ENCODE measurements at regions not wholly inside any gene's neighbourhood (a gene's known extent, or its start where the extent isn't known, plus 50 kb on each side); places are given as distances from the start of the nearest gene placed in this dataset.

DNA sequence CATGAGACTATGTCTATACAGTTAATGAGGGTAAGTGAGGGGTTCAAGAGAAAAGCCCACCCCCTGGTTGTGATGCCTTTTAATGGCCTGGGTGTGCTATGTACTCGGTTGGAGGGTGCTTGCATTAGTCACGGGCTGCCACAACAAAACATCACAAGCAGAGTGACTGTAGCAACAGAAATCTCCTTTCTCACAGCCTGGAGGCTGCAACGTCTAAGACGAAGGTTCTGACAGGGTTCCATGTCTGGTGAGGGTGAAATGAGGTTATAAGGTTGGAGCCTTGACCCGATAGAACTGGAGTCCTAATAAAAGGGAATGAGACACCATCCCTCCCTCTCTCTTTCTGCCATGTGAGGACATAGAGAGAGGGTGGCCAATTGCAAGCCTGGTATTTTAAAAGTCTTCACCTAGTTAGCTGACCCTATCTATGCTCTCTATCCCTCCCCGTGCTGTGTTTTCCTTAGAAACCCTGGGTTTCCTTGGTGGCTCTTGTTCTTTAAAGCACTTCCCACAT, 126.0 kb upstream of the GDF10 start:
- DNase-seq, result no peak

DNA sequence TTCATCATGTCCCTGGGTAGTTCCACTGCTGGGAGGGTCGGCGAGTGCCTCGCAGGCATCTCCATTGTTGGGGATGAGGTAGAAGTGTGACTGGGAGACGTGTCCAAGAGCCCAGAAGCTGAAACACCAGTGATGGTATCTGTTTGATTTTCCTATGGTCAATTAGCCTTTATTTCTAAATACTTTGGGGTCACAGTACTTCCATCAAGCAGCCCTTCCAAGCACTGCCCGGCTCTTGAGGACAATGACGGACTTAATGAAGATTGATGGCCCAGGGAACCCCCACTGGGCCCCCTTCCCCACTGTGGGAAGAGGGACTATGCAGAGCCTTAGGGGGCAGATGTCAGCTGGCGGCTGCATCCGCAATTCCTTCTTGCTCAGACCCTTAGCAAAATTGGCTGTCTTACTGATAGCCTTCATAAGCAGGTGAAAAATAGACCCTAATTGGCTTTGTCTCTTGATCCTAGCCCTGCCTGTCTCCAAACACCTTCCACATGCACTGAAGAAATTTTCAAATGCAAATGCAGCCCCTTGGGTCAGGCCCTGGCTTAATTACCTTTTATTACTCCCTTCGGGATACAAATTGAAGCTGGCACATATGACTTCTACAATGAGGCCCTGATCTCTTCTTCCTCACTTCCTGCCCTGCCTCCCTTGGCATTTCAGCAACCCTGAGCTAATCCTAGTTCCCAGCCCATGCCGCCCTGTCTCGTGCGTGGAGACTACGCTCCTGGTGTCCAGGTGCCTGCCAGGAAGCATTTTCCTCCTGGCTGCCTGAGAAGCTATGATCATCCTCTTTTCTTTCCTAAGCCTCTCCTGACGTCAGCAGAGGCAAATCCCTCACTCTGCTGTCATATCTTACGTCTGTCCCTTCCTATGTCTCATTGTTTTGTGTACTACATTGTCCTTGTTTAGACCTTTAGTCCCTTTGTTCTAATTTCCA, 124.5 kb upstream of the GDF10 start:
- no peak for DNase-seq

DNA sequence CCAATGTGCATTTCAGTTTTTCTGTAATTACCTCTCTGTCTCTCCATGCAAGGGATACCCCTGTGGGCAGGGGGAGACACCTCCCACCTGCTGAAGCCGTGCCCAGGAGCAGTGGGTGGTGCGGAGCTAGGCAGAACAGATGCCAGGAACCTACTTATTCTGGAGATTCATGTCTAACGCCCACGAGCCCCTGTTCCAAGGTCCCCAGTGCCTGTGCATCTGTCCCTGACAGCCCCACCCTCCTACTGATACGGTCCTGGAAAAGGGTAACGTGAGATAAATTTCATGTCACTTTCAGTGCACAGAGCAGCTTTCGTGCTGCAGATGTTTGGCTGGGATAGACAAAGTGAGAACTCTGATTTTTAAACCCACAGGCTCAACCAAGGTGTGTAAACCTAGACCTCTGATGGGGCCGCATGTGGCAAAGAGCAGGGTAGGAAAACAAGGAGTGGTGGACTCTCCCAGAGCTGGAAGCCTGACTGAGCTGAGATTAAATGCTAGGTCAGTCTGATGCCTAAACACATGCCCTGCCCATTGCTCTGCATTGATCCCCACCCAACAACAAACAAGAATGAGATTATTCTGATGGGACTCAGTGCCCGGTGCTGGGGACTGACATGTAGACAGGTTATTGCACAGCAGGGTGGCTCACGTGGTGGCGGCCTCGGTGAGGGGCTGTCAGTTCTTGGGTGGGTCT, 123.6 kb upstream of the GDF10 start:
- no peak for DNase-seq

DNA sequence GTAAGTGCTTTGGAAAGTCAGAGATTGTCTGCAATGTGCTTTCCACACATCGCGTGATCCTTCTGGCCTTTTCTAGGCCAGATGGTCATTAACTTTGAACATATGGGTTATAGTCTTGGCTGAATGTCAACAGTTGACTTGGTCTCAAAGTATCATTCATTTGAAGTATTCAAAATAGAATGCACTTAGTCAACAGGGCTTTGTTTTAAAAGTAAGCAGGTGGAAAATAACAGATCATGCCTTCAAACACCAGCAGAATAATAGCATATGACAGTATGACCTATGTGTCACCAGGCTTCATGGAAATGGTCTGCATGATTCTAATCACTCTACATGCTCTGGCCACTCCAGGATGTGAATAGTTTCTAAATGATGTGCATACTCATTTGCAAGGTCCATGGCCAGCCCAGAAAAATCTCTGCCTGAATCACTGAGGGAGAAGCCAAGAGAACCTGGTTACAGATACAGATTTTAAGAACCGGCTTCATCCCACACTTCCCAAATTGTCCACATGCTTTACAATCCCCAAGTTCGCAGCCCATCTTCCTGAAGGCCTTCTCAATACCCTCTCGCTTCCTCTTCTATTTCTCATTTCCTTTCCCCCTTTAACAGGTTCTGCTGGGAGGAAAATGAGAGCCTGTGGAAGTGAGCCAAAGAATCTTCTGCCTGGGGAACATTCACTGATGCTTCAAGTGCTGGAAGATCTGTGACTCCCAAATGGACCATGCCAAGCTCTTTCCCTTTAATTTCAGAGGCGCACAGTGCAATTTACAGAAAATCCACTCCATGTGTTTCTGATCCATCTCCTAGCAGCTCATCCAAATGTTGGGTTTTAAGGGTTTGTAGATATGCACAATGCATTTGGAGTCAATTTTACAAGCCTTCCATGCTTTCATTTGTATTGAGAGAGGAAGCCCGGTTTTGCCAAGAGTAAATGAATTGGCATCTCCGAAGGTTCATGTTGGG, 122.8 kb upstream of the GDF10 start:
- no peak for DNase-seq

DNA sequence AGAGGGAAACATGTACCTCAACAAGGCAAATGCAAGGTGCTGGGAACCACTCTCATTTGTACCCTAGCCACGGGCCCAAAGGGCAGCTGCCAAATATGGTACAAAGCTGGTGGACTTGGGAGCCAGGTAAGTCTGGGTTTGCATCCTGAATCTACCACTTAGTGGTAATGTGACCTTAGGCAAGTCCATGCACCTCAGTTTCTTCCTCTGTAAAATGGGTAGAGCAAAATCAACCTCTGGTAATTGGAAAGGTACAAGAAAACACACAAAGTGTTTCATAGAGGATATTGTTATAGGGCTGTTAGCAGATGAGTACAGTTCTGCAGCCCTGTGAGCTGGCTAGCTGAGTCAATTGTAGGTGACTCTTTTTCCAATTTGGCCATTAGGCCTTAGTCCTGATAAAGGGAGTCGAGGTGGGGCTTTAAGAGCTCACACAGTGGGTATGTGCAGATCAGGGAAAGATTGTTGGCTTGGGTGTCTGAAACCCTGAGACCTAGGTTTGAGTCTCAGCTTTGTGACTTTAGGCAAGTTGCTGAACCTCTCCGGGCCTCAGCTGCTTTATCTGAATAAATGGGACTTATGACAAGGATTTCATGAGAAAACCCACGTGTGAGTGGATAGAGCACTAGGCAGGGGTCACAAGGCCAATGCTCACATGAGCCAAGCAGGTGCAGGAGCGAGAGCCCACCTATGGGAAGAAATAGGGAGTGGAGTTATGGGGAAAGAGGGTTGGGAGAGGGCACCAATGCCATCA, 121.3 kb upstream of the GDF10 start:
- DNase-seq, result no peak

DNA sequence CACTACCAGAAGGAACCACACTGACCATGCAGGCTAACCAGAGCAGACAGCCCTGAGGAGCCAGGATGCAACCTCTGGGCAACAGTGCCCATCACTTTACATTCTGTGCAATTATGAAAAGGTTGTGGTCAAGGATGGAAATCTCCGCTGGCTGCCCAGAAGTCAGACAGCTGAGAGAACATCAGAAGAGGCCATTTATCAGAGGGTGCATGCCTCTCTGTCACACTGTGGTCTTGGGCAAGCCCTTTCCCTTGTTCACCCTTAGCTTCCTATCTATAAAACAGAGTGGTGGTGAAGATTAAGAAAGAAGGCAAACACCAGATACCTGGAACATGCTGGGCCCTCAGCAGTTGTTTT, 120.7 kb upstream of the GDF10 start:
- DNase-seq, result no peak

DNA sequence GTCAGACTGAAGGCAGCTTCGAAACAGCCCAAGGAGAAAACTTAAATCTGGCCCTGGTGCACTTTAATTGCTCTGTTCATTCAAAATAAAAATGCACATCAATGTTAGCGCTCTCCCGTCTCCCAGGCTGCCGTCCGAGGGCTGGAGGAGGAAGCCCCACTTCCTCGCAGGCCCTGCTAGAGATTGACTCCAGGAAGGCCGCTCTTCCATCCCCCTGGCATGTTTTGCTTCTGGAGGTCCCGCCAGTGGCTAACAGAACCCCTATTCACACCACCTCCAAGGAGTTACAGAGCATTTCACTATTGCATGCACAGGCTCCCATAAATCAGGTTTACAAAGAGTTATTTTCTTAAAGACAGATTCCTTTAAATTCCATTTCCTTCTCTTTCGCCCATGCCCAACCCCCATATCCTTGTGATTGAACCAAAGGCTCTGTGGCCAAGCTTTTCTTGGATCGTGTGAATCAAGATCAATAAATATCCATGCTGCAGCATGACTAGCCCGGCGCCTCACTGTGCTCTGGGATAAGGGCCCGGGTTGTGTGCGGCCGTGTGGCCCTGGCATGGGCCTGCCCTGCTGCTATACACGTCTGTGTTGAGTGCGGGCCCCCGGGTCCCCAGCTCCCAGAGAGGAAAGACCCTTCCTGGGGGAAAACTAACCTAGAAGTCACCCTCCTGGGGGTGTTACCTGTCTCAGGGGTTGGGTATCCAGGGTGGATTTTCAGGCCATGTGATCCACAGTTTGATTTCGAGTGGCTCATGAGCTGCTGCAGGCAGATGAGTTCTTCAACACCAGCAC, 118.7 kb upstream of the GDF10 start:
- DNase-seq, result no peak

DNA sequence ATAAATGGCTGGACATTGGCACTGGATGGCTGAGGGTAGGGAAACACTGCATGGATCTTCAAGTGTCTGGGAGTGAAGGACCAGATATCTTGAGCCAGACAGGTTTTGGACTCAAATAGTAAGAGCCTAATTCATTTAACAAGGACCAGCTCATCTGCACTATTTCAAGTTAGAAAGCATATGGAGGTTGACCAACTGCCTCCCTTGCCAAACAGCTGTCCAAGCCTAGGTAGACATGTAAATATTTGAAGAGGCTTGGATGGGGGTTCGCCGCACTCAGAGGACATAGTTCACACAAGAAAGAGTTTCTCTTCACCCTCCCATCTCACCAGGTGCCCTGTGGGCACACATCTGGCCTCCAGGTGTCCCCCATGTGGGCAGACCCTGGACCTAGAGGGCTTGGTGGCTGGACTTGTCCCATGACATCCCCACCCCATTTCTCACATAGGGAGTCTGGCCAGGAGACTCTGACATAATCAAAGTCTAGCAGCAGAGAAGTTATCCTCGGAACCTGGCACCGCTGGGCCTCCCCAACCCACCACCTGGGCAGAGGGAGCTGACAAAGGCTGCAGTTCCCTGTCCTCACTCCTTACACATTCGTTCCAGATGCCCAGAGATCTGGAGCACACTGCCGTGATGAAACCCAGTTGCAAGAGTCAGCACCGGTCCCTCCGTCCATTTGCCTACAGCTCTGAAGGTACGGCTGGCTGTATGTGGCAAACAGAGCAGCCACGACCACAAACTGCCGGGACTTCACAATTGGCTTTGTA, 116.9 kb upstream of the GDF10 start:
- no peak for DNase-seq

DNA sequence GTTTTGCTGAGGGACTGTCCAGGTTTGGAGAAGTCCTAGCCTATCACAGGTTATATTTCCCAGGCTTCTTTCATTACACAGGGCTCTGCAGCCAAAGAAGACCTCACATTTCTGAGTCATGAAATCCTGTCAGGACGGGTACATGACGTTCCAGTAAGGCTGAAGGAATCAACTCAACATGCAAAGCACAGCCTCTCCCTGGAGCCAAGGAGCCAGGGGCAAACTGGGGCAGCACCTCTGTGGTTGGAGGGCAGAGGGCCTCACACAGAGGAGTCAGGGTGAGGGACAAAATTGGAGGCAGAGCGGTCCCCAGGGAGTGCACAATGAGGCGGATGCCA, 116.3 kb upstream of the GDF10 start:
- DNase-seq, result no peak

DNA sequence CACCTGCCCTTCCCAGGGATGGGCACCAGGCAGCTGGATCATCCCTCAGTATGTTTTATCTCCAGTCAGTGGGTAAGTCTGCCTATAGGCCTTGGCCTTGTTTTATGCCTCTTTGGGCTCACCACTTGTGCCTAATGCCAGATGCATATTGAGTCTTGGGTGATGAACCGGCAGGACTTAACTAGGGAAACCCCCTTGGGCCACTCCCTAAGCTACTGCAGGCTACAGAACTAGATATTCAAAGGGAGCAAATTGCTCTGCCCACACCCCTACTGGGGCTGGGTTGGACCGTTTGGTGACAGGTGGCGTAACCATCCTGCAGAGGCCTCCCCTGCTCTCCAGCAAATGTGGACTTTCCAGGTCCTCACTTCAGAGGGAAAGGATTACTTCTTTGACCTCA, 115.7 kb upstream of the GDF10 start:
- no peak for DNase-seq

DNA sequence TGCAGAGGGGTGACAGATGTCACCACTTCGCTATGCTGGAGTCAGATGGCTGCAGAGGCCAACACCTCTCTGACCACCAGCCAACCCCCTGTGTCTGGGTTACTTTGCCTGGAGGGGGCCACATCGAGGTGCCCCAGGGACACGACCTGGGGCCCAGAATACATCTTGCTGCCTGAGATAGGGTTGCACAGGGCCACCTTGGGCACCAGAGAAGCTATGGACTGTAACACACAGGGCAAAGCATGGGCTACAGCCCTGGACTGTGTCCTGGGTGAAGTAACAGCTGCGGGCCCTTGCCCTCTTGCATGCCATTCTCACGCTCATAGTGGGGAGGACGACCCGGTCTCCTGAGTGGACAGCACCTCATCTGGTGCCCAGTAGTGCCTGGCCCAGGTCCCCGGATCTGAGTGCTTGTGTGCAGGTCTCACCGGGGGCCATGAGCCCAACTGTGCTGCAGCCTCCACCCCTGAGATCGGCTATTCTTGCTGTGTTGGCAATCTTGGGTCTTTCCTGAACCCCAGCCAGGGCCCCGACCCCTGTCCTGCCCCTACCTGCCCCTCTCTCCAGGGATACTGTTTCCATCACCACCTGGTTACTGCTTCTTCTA, 115.2 kb upstream of the GDF10 start:
- DNase-seq, result no peak

DNA sequence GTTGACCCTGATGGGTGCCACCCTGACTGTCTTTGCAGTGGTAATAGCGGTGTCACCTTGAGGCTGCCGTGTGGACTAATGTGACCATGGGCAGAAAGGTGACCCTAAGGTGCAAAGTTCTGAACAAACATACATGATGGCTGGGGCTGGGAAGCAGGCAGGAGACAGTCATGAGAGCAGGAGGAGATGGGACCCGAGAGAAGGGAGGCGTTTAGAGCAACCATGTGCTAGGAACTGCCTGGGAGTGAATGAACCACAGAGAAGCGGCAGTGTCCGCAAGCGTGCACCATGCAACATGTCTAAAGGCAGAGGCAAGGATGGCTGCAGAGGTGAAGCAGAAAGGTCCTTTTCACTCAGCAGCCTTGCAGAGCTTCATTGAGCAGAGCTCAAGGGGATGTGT, 113.1 kb upstream of the GDF10 start:
- DNase-seq, result no peak

DNA sequence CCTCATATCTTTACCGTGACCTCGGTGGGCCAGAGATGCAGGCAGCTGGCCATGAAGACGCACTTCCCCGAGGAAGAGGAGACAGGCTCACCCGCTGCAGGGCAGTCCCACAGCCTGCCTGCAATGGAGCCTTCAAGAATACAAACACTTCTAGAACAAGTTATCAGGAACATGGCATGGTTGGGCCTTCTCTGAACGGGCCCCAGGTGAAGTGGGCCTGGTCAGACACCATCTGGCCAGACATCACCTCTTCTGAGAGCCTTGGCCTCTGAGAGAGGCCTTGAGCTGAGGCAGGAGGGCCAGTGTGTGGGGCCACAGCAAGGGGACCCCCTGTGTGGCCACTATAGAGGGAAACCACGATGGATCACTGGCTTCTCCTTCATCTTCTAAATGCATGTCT, 112.4 kb upstream of the GDF10 start:
- DNase-seq, result no peak

DNA sequence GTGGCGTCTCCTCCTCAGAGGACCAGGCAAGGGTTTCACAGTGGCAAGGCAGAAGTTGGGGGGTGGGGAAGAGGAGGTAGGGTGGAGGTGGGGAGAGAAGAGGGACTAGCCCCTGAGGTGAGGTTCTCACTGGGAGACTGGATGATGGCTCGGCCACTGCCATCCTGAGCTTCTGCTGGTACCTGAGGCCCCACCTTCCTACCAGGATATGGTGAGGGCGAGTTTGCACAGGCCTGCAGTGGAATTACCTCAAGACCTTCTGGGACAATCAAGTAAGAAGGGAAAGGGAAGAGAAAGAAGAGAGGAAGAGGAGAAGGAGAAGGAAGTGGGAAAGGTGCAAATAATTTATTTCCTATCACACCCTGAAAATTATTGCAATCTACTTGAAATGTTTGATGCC, 111.8 kb upstream of the GDF10 start:
- DNase-seq, result no peak

DNA sequence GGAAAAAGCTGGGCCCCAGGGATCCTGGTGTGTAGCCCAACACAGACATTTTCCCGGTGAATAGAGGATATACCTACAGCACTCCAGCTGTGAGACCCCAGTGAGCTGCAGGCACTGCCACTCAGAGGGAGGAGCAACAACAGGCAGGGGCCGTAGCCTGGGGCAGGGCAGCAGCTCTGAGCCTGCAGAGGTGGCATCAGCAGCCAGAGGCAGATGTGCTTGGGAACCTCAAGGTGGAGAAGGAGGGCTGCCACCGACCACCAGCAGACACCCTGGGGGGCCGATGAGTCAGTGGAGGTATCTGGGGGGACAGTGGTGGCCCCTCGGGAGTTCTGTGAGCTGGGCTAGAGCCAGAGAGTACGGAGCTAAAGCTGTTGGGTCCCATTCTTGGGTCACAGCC, 110.2 kb upstream of the GDF10 start:
- no peak for DNase-seq

DNA sequence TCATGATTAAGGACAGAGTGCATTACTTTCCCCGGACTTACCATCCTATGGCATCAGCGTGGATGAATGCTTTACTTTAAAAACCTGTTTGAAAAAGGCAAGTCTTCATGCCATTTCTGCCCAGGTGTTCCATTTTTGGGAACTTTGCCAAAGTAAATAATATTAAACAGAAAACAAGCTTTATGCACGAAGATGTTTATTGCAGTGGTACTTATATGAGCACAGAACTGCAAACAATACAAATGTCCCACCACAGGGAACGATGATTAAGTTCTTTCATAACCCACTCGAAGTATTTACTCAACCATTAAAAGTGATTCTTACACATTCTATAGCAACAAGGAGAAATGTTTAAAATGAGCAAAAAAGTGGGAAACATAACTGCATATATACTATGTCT, 109.7 kb upstream of the GDF10 start:
- no peak for DNase-seq

DNA sequence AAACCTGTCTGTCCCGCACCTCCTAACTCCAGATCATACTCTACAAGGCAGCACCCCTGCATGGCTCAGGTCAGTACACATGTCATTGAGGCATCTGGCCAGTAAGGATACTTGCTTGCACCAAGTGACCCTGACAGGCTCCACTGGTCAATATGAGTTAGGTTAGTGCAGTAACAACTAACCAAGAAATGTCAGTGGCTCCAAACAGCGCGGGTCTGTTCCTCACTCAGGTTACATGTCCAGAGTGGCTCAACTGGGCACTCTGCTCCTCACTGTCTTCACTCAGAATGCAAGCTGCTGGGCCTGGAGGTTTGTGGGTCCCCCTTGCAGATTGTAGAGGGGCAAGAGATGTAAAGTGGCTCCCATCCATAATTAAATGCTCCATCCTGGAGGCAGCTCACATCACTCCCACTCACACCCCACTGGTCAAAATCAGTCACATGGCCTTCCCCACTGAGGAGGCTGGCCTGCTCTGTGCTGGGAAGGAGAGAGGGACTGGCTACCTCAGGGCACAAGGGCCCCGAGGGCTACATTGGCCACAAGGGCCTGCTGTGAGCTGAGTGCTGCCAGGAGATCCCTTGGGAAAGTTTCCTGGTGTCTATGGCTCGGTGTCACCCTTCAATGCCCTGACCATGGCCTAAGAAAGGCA, 109.1 kb upstream of the GDF10 start:
- no peak for DNase-seq

DNA sequence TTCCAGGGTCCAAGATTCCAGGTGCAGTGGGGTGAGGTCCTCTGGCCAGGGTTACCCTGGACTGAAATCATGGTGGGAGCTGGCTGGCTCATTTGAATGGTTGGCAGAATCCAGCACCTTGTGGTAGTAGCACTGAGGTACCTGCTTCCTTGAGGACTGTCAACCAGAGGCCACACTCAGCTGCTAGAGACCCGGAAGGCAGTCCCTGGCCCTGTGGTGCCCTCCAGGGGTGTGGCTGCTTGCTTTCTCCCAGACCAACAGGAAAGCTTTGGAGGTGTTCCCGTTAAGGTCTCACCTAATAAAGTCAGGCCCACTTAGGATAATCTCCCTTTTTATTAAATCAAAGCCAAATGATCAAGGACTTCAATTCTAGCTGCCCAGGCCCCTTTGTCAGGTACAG, 107.7 kb upstream of the GDF10 start:
- no peak for DNase-seq

DNA sequence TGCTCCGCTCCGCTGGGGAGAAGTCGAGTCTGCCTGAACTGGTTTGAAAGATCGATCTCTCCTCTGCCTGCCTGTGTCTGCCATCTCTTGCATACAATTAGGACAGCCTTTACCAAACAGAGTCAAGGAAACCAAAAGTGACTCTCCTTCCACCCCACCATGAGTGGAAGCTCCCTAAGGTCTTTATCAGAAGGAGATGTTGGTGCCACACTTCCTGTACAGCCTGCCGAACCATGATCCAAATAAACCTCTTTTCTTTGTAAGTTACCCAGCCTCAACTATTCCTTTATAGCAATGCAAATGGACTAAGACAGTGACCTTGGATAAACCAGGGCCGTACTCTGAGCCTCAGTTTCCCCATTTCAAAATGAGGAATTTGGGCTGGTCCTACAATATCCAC, 106.3 kb upstream of the GDF10 start:
- DNase-seq, result no peak
